Calu3 (cell line): ENCODE measurements at regions not wholly inside any gene's neighbourhood (a gene's known extent, or its start where the extent isn't known, plus 50 kb on each side); places are given as distances from the start of the nearest gene placed in this dataset.

Experiments
- BruUV-seq: library from RNA; stranded (reverse); fragments of 400-500 nt; replicated peaks from 2 replicates; lab custom pipeline; 2021; lab: Mats Ljungman, UMichigan
- CTCF ChIA-PET: fragments of 300-600 bp; sonication (Branson Sonifier 250); formaldehyde crosslinking; loops from one replicate; lab custom pipeline; 2022; ENCODE audit warnings: antibody characterized with exemption; lab: Charles Lee
- DNase-seq: peaks from one replicate; pipeline ENCODE4 v3.0.0; 2022
- H3K27ac Mint-ChIP-seq: one replicate; pipeline ENCODE4 v1.8.0; 2022; ENCODE audit warnings: mixed read lengths; ENCODE audit not compliant: unreplicated experiment
- H3K27me3 Mint-ChIP-seq: one replicate; pipeline ENCODE4 v1.8.0; 2022; ENCODE audit warnings: mixed read lengths; ENCODE audit not compliant: unreplicated experiment
- H3K36me3 Mint-ChIP-seq: one replicate; pipeline ENCODE4 v1.8.0; 2022; ENCODE audit warnings: mild to moderate bottlenecking, moderate library complexity, mixed read lengths; ENCODE audit not compliant: insufficient read depth, unreplicated experiment
- H3K4me1 Mint-ChIP-seq: one replicate; pipeline ENCODE4 v1.8.0; 2022; ENCODE audit warnings: mild to moderate bottlenecking, low read depth, mixed read lengths; ENCODE audit not compliant: unreplicated experiment
- H3K4me3 Mint-ChIP-seq: one replicate; pipeline ENCODE4 v1.8.0; 2022; ENCODE audit warnings: mild to moderate bottlenecking, low read depth, moderate library complexity, mixed read lengths; ENCODE audit not compliant: unreplicated experiment
- H3K9me3 Mint-ChIP-seq: one replicate; pipeline ENCODE4 v1.8.0; 2022; ENCODE audit warnings: low read depth, mixed read lengths; ENCODE audit not compliant: unreplicated experiment
- CTCF ChIP-seq: fragments of 200-600 bp; IDR thresholded peaks from one replicate; pipeline ENCODE4 v1.8.0; 2022; ENCODE audit warnings: antibody characterized with exemption; ENCODE audit not compliant: unreplicated experiment
- intact Hi-C: fragments of 100-400 bp; cut with micrococcal nuclease; formaldehyde crosslinking; loops from one replicate; pipeline ENCODE4 v1.10.0; 2022; ENCODE audit not compliant: unreplicated experiment

DNA sequence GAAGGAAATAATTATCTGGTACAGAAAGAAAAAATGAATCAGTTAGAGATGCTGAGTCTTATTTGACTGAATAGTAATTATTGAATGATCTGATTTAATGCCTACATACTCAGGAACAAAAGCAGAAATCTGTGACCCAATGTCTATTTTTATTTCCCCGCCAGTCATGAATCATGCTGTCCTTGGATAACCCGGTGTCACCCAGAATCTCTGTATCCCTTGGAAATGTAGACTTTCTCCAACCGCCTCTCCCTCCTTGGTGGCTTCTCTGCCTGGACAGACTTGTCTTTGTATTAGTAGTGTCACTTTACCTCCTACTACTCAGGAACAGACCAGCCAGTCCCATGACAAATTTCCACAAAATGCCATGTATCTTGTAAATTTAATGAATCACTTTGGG lies 173.3 kb upstream of the PDGFD start:
- H3K4me1 Mint-ChIP-seq, result no peaks in the 10 kb centered on the region
- H3K36me3 Mint-ChIP-seq, result no peaks in the 10 kb centered on the region
- no peak for DNase-seq
- H3K4me3 Mint-ChIP-seq, result no peak overlapping the region
- CTCF ChIA-PET, result no interaction called here
- intact Hi-C loops, result no loop called here
- no peaks in the 10 kb centered on the region for H3K27me3 Mint-ChIP-seq
- peaks cover 5% of the 10 kb centered on the region for H3K9me3 Mint-ChIP-seq
- no TSS peak for BruUV-seq
- no peak overlapping the region for H3K27ac Mint-ChIP-seq
- TF ChIP-seq CTCF, result no peak

DNA sequence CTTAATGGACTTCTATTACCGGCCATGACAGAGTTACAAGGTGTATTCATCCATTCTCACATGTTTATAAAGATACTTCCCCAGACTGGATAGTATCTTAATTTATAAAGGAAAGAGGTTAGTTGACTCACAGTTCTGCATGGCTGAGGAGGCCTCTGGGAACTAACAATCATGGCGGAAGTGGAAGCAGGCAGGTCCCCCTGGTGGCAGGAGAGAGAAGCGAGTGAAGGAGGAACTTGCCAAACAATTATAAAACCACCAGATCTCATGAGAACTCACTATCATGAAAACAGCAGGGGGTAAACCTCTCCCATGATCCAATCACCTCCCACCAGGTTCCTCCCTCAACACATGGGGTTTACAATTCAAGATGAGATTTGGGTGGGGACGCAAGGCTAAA lies 170.0 kb upstream of the PDGFD start:
- intact Hi-C loops, result no loop called here
- Mint-ChIP-seq H3K27ac (no peak overlapping the region), H3K9me3 (peaks cover 5% of the 10 kb centered on the region), H3K27me3 (no peaks in the 10 kb centered on the region), H3K4me3 (no peak overlapping the region), H3K36me3 (no peaks in the 10 kb centered on the region), H3K4me1 (no peaks in the 10 kb centered on the region)
- TF ChIP-seq CTCF, result no peak
- DNase-seq, result no peak
- CTCF ChIA-PET, result no interaction called here
- no TSS peak for BruUV-seq

GRCh38 chr11:104332110-104332509 lies 168.2 kb upstream of the PDGFD start:
- Mint-ChIP-seq H3K4me1 (no peaks in the 10 kb centered on the region), H3K27me3 (no peaks in the 10 kb centered on the region), H3K27ac (no peak overlapping the region), H3K9me3 (peaks cover 5% of the 10 kb centered on the region), H3K36me3 (no peaks in the 10 kb centered on the region), H3K4me3 (no peak overlapping the region)
- BruUV-seq, result no TSS peak
- CTCF ChIA-PET, result no interaction called here
- TF ChIP-seq CTCF, result no peak
- intact Hi-C loops, result no loop called here
- no peak for DNase-seq

- CTCF ChIA-PET, result no interaction called here
These were observed 165.2 kb upstream of the PDGFD start for GRCh38 chr11:104329078-104329665.

More at GRCh38 chr11:104329078-104329665, 165.2 kb upstream of the PDGFD start:
- TF ChIP-seq CTCF, result no peak
- Mint-ChIP-seq H3K27me3 (no peaks in the 10 kb centered on the region), H3K9me3 (peaks cover 2% of the 10 kb centered on the region), H3K36me3 (no peaks in the 10 kb centered on the region), H3K4me3 (no peak overlapping the region), H3K4me1 (no peaks in the 10 kb centered on the region), H3K27ac (no peak overlapping the region)
- DNase-seq, result no peak
- intact Hi-C loops, result no loop called here
- BruUV-seq, result no TSS peak
